NCI-H82 treated with DMSO at 0.1 percent for 48 hours (cell line): ENCODE measurements at regions not wholly inside any gene's neighbourhood (a gene's known extent, or its start where the extent isn't known, plus 50 kb on each side); places are given as distances from the start of the nearest gene placed in this dataset.
A peak's percentile ranks its signal among the peaks of the same experiment; 100 is the strongest.
"Not testable (repeated sequence)": the region's sequence is repeated elsewhere in the genome, so short reads cannot be mapped to it uniquely, and the experiment has no call there.

Experiments
- DNase-seq: peaks from one replicate; lab custom pipeline; 2025; ENCODE audit not compliant: unreplicated experiment; lab: John Stamatoyannopoulos, UW

DNA sequence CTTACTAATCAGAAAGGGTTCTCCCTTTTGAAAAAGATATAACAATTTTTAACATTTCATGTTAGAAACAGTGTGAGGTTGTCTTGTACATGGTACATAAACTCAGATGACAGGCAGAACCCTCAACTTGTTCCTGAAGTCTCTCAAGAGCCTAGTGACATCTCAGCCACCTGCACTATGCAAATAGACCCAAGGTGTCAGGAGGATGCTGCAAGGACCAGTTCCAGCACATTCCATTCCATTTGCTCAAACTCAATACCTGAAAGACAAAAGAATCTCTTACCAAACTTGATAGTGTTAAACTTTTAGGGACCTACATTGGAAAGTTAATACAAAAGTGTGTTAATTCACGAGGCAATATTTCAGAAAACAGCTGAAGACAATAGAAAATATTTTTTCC is 544.6 kb downstream of the CETN3 start:
- no peak for DNase-seq

DNA sequence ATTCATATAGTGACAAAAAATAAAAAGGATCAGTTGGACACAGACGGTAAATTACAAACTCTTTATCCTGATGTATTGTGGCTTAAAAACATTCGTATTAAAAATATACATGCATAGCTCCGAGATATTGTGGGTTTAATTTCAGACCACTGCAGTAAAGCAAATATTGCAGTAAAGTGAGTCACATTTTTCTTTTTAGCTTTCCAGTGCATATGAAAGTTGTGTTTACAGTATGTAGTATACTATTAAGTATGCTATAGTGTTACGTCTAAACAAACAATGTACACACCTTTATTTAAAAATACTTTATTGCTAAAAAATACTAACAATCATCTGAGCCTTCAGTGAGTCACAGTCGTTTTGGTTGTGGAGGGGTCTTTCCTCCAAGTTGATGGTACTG is 551.8 kb downstream of the CETN3 start:
- no peak for DNase-seq

GRCh38 chr5:89855417-89855816 is 554.1 kb downstream of the CETN3 start:
- no peak for DNase-seq

GRCh38 chr5:89851911-89852310 is 557.6 kb downstream of the CETN3 start:
- no peak for DNase-seq

- no peak for DNase-seq
These were observed 559.1 kb downstream of the CETN3 start for GRCh38 chr5:89850513-89850865.

GRCh38 chr5:89849830-89850512 is 559.6 kb downstream of the CETN3 start:
- no peak for DNase-seq

DNA sequence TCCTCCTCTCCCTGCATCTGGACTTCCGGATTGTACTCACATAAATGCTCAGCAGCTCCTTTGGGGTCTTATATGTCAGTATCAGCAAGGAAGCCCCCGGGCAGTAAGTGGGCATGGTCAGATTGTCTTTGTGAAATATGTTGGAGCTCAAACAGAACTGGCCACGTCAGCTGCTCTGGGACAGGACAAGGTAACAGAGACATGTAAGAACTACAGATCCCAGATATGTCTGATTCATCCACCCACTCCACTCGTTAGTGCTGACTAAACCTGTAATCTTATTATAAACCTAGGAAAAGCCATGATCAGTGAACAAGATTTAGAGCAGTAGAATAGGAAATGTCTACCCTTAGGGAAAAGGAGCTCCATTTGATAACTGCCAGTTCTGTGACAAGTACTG is 561.8 kb downstream of the CETN3 start:
- DNase-seq = no peak

- DNase-seq = no peak
These were observed 565.0 kb downstream of the CETN3 start for GRCh38 chr5:89844548-89844947.

DNA sequence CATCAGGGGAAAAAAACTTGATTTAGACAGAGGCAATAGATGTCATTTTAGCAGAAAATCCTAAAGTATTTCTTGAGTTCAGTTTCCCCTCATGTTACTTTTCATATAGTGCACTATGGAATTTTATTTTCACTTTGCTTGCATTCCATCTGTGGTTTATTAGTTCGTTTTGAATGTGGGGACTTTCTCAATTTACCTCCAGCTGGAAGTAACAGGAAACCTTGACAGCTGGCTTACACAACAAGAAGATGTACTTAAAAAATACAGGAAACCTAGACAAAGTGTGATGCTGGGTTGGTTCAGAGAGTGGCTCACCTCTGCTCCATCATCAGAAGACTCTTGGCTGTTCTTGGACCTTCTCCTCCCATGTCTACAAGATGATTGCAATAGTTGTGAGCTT is 567.0 kb downstream of the CETN3 start:
- DNase-seq = no peak

DNA sequence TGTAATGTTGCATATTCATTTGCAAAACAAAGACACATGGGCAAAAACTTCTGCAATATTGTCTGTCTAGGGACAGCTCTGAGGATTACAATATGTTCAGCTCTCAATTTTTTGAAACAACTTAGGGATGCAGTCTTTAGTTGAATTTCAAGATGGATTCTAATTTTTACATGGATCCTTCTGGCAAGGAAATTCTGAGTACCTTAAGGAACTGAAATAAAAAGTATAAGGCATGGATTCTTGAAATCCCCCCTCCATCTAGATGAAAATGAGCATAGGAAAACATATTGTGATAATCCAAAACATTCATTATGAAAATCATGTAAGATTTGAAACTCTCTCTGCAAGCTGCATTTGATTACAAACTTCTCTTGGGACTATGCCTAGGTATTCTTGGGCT is 568.6 kb downstream of the CETN3 start:
- DNase-seq = no peak

DNA sequence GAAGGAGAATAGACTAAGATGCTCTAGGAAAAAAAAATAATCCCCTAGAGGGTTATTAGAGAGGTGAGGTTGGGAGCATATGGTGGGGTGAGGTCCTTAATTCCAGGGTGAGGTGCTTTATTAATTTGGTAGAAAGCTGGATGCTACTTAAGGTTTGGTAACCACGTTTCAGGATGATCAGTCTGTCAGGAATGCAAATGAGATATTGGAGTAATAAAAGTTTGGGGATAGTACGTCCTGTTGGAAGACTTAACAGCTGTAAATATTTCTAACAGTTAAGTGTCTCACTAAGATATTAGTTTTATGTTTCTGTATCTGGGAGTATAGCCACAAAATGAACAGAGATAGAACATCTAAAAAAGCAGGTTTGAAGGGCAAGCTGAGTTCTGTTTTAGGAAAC is 578.9 kb downstream of the CETN3 start:
- DNase-seq = no peak

- no peak for DNase-seq
These were observed 581.6 kb downstream of the CETN3 start for GRCh38 chr5:89827960-89828359.

DNA sequence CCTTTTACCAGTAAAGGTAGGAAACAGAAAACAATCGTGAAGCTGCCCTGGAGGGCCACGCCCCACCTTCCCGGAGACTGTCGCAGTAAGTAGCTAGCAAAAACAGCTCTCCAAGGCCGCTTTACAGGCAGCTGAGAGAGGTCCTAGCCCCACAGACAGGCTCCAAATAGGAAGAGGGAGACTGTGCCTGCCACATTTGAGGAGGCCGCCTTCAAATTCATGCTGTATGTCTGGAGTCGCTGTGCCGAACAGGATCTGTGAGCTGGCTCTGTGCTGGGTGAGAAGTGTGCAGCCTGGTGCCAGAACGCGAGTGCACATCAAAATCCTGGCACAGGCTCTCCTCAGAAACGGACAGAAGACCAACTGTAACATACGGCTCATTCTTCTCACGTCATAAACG is 582.2 kb downstream of the CETN3 start:
- DNase-seq = no peak

DNA sequence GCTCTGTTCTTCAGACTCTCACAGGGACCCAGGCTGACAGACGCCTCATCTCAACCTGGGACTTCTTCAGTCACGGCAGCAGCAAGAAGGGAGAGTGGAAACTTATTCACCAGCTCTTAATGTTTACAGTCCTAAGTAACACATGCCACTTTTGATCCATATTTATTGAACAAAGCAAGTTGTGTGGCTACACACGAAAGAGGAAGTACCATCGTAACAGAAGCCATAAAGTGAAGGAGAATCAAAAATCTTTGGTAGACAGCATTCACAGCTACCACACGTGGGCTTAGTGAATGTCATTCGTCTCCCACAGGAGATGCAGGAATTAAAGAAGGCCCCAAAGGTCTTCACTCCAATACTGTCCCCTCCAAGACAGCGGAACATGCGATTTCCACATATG is 582.6 kb downstream of the CETN3 start:
- DNase-seq = no peak

DNA sequence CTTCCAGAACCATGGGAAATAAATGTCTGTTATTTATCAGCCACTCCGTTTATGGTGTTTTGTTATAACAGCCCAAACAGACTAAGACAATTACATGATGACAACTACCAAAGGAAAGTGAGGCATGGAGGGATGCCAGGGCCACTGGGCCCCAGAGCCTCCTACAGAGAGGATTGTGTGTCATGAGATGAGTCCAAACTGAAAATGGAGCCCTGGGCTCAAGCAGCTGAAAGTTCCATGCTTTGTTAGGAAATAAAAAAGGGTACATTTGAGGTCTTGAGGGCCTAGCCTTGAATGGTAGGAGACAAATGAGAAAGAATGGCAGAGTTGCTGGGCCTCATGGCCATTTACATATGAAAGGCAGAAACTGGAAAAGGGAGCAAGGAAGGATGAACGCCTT is 586.5 kb downstream of the CETN3 start:
- no peak for DNase-seq

- peak; percentile 80 for DNase-seq
These were observed 591.7 kb downstream of the CETN3 start for GRCh38 chr5:89817841-89818240.

GRCh38 chr5:89816038-89816437 is 593.5 kb downstream of the CETN3 start:
- no peak for DNase-seq

DNA sequence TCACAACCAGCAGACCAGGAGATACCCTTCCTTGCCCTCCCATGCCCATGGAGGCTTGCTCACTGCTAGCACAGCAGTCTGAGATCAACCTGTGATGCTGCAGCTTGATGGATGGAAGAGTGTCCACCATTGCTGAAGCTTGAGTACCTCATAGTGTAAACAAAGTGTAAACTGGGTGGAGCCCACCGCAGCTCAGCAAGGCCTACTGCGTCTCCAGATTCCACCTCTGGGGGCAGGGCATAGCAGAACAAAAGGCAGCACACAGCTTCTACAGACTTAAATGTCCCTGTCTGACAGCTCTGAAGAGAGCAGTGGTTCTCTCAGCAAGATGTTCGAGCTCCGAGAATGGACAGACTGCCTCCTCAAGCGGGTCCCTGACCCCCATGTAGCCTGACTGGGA is 608.8 kb downstream of the CETN3 start:
- not testable (repeated sequence) for DNase-seq

DNA sequence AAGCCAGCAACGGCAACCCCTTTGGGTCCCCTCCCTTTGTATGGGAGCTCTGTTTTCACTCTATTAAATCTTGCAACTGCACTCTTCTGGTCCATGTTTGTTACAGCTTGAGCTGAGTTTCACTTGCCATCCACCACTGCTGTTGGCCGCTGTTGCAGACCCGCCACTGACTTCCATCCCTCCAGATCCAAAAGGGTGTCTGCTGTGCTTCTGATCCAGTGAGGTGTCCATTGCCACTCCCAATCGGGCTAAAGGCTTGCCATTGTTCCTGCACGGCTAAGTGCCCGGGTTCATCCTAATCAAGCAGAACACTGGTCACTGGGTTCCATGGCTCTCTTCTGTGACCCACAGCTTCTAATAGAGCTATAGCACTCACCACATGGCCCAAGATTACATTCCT is 615.1 kb downstream of the CETN3 start:
- not testable (repeated sequence) for DNase-seq

- not testable (repeated sequence) for DNase-seq
These were observed 629.8 kb downstream of the CETN3 start for GRCh38 chr5:89779734-89780133.

DNA sequence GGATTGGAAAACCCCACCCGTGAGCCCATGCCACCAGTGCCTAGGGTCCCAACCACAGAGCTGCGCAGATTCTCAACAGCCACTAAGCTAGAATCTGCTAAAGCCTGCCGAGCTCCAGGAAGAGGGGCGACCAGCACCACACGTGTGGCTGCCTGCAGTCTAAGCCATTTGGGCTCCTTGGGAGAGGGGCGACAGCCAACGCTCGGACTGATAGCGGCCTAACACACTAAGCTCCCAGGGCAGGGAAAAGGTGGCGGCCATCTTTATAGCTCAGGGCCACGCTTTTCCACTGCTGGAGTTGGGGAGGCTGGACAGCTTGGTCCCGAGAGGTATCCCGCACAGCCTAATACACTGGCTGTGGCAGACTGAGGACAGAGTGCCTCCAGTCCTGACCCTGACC is 631.8 kb downstream of the CETN3 start:
- no peak for DNase-seq

GRCh38 chr5:89769975-89770374 is 639.6 kb downstream of the CETN3 start:
- DNase-seq = no peak

DNA sequence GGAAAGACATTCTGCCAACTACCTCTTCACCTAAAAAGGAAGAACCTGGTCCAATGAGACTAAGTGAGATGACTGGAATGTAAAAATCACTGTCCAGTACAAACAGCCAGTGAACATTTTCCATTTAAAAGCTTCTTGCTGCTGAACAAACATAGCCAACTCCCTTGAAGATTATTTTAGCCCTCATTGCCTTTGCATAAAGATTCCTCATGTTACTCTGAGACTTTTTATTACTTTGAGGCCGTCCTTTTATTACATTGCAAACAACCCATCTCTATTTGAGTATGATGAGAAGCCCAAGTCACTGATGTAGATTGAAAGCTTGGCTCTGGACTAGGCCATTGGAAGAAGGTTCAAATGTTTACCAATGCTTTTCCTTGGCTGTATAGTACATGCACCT is 649.8 kb downstream of the CETN3 start:
- no peak for DNase-seq

- DNase-seq = no peak
These were observed 651.4 kb downstream of the CETN3 start for GRCh38 chr5:89758146-89758545.
